Hepatocyte (in vitro differentiated cells): ENCODE measurements at regions not wholly inside any gene's neighbourhood (a gene's known extent, or its start where the extent isn't known, plus 50 kb on each side); places are given as distances from the start of the nearest gene placed in this dataset.
"Not testable (repeated sequence)": the region's sequence is repeated elsewhere in the genome, so short reads cannot be mapped to it uniquely, and the experiment has no call there.

ENCODE experiments used
- EZH2 ChIP-seq: fragments of 200-600 bp; sonication (generic); IDR thresholded peaks from 2 replicates; pipeline ENCODE4 v1.6.1; 2016; ENCODE audit warnings: antibody characterized with exemption, mild to moderate bottlenecking, borderline replicate concordance
- EZH2phosphoT487 ChIP-seq: fragments of 200-600 bp; sonication (generic); IDR thresholded peaks from one replicate; pipeline ENCODE4 v1.6.1; 2018; ENCODE audit warnings: antibody characterized with exemption, mild to moderate bottlenecking, low read depth, moderate library complexity; ENCODE audit not compliant: unreplicated experiment, severe bottlenecking
- TF ChIP-seq, protein P1 (sequence below): fragments of 200-600 bp; sonication (generic); IDR thresholded peaks from 2 replicates; pipeline ENCODE4 v1.5.1; 2016; ENCODE audit warnings: antibody characterized with exemption, mild to moderate bottlenecking; ENCODE audit not compliant: poor library complexity

DNA sequence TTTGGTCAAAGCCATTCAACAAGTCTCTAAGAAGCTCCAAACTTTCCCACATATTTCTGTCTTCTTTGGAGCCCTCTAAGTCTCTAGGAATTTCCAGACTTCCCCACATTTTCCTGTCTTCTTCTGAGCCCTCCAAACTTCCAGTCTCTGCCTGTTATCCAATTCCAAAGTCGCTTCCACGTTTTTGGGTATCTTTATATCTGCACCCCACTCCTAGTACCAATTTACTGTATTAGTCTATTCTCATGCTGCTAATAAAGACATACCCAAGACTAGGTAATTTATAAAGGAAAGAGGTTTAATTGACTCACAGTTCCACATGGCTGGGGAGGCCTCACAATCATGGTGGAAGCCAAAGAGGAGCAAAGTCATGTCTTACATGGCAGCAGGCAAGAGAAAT, 182.9 kb upstream of the ARRDC3 start:
- not testable (repeated sequence) for TF ChIP-seq EZH2, EZH2phosphoT487
- TF ChIP-seq, protein P1, sequence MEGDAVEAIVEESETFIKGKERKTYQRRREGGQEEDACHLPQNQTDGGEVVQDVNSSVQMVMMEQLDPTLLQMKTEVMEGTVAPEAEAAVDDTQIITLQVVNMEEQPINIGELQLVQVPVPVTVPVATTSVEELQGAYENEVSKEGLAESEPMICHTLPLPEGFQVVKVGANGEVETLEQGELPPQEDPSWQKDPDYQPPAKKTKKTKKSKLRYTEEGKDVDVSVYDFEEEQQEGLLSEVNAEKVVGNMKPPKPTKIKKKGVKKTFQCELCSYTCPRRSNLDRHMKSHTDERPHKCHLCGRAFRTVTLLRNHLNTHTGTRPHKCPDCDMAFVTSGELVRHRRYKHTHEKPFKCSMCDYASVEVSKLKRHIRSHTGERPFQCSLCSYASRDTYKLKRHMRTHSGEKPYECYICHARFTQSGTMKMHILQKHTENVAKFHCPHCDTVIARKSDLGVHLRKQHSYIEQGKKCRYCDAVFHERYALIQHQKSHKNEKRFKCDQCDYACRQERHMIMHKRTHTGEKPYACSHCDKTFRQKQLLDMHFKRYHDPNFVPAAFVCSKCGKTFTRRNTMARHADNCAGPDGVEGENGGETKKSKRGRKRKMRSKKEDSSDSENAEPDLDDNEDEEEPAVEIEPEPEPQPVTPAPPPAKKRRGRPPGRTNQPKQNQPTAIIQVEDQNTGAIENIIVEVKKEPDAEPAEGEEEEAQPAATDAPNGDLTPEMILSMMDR = not testable (repeated sequence)
